ENCODE measurements at regions not wholly inside any gene's neighbourhood (a gene's known extent, or its start where the extent isn't known, plus 50 kb on each side); places are given as distances from the start of the nearest gene placed in this dataset.

DNA sequence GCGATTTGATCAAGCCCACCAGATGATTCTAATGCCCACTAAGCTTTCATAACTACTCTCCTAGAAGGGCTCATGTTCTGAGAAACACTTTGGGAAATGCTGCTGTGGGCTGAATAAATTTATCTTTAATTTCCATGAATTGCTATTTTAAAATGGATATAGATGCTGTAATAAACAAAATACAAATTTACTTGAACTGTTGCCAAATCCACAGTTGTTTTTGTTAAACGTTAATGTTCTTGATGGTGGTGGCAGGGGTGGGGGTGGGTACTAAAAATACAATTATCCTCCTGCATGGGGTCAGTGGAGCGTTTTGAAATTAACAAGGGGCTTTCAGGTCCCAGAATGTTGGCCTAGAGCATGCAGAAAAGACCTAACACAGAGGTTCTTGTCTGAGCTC is 244.7 kb upstream of the POU3F1 start:
- TF ChIP-seq, protein P1, sequence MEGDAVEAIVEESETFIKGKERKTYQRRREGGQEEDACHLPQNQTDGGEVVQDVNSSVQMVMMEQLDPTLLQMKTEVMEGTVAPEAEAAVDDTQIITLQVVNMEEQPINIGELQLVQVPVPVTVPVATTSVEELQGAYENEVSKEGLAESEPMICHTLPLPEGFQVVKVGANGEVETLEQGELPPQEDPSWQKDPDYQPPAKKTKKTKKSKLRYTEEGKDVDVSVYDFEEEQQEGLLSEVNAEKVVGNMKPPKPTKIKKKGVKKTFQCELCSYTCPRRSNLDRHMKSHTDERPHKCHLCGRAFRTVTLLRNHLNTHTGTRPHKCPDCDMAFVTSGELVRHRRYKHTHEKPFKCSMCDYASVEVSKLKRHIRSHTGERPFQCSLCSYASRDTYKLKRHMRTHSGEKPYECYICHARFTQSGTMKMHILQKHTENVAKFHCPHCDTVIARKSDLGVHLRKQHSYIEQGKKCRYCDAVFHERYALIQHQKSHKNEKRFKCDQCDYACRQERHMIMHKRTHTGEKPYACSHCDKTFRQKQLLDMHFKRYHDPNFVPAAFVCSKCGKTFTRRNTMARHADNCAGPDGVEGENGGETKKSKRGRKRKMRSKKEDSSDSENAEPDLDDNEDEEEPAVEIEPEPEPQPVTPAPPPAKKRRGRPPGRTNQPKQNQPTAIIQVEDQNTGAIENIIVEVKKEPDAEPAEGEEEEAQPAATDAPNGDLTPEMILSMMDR (conservative IDR thresholded peaks at IDR 0.05; ENCODE audit: low read length), result no peak
- TF ChIP-seq EZH2phosphoT487 (IDR thresholded peaks at IDR 0.05; ENCODE audit: borderline replicate concordance, low read depth, low read length), result no peak
